ENCODE measurements at regions not wholly inside any gene's neighbourhood (a gene's known extent, or its start where the extent isn't known, plus 50 kb on each side); places are given as distances from the start of the nearest gene placed in this dataset.

- TF ChIP-seq CTCF (IDR thresholded peaks at IDR 0.05; ENCODE audit: low read depth, low read length, missing control alignments), result no peak
- H3K4me3 ChIP-seq (ENCODE audit: low read depth, low read length), result no peak overlapping the region
- DNase-seq (ENCODE audit: low read depth), result no peak
Measured at GRCh38 chr4:18777190-18777930, 755.8 kb upstream of the LCORL start.

DNA sequence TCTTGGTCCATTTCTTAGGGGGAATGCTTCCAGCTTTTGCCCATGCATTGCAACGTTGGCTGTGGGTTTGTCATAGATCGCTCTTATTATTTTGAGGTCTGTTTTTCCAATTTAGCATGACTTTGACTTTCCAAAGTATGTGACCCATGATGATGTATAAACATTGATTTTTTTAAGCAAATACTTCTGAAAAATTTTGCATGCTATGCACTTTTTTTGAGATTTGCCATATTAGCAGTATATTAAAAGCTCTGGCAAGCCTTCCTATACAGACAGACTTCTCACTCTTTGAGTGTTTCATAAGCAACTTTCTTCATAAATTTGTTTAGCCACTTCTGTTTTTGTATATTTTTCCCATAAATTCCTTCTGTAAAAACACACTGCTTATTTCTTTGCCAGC lies 746.4 kb upstream of the LCORL start:
- H3K4me3 ChIP-seq (ENCODE audit: low read depth, low read length), result no peak overlapping the region
- no peak for DNase-seq (ENCODE audit: low read depth)
- TF ChIP-seq CTCF (IDR thresholded peaks at IDR 0.05; ENCODE audit: low read depth, low read length, missing control alignments), result no peak

DNA sequence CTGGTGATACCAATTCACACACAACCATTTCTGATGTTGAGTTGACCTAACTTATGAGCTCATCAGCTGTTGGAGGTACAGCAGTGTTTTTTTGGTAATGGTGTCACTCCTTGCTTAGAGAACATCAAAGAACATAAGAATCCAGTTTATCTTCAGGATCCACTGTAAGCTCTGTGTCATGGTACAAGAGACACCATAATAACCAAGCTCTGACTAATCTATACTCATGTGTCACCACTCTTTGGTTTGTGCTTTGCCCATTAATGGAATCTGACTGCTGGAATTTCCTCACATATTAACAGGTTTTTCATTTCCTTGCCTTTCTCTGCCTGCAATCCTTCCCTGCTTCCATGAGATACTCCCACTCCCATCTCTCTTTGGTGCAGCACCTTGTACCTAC lies 735.1 kb upstream of the LCORL start:
- DNase-seq (ENCODE audit: low read depth), result no peak
- H3K4me3 ChIP-seq (ENCODE audit: low read depth, low read length), result no peak overlapping the region
- TF ChIP-seq CTCF (IDR thresholded peaks at IDR 0.05; ENCODE audit: low read depth, low read length, missing control alignments), result no peak

GRCh38 chr4:18754180-18754579 lies 732.6 kb upstream of the LCORL start:
- no peak for TF ChIP-seq CTCF (IDR thresholded peaks at IDR 0.05; ENCODE audit: low read depth, low read length, missing control alignments)
- no peak overlapping the region for H3K4me3 ChIP-seq (ENCODE audit: low read depth, low read length)
- no peak for DNase-seq (ENCODE audit: low read depth)

GRCh38 chr4:18751083-18751482 lies 729.5 kb upstream of the LCORL start:
- DNase-seq (ENCODE audit: low read depth), result no peak
- no peak for TF ChIP-seq CTCF (IDR thresholded peaks at IDR 0.05; ENCODE audit: low read depth, low read length, missing control alignments)
- H3K4me3 ChIP-seq (ENCODE audit: low read depth, low read length), result no peak overlapping the region

- no peak for TF ChIP-seq CTCF (IDR thresholded peaks at IDR 0.05; ENCODE audit: low read depth, low read length, missing control alignments)
- DNase-seq (ENCODE audit: low read depth), result no peak
Measured at GRCh38 chr4:18749391-18749790, 727.8 kb upstream of the LCORL start.

DNA sequence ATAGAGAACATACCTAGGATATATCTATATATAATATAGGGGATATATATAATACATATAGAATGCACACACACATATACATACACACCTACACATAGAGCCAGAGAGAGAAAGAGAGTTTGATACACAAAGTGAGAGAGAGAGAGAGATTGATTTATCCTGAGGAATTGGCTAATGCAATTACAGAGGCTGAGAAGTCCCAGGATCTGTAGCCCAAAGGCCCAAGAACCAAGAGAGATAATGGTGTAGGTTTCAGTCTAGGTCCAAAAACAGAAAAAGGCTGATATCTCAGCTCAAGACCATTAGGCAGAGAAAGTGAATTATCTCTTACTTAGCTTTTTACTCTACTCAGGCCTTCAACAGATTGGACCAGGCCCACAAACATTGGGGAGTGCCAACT lies 715.0 kb upstream of the LCORL start:
- TF ChIP-seq CTCF (IDR thresholded peaks at IDR 0.05; ENCODE audit: low read depth, low read length, missing control alignments), result no peak
- H3K4me3 ChIP-seq (ENCODE audit: low read depth, low read length), result no peak overlapping the region
- no peak for DNase-seq (ENCODE audit: low read depth)

More at GRCh38 chr4:18749391-18749790, 727.8 kb upstream of the LCORL start:
- no peak overlapping the region for H3K4me3 ChIP-seq (ENCODE audit: low read depth, low read length)

All from GM12864 (cell line).